ENCODE measurements at regions not wholly inside any gene's neighbourhood (a gene's known extent, or its start where the extent isn't known, plus 50 kb on each side); places are given as distances from the start of the nearest gene placed in this dataset.

DNA sequence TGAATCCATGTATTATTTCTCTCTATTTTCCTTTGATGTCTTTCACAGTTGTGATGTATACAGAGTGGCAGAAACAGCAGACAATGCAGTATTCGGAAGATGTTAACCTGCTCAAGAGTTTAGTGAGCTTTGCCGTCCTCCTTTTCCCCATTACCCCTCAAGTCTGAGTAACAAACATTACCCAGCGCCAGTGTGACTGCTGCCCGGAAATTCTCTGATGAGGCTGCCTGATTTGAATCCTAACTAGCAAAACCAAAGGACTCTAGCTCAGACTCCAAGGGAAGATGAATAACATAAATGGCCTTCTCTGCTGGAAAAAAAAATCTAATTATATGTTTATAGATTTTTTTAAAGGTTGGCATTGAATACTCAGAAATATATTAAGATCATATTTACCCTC, 247.3 kb upstream of the SOX21 start:
- TF ChIP-seq, protein P1, sequence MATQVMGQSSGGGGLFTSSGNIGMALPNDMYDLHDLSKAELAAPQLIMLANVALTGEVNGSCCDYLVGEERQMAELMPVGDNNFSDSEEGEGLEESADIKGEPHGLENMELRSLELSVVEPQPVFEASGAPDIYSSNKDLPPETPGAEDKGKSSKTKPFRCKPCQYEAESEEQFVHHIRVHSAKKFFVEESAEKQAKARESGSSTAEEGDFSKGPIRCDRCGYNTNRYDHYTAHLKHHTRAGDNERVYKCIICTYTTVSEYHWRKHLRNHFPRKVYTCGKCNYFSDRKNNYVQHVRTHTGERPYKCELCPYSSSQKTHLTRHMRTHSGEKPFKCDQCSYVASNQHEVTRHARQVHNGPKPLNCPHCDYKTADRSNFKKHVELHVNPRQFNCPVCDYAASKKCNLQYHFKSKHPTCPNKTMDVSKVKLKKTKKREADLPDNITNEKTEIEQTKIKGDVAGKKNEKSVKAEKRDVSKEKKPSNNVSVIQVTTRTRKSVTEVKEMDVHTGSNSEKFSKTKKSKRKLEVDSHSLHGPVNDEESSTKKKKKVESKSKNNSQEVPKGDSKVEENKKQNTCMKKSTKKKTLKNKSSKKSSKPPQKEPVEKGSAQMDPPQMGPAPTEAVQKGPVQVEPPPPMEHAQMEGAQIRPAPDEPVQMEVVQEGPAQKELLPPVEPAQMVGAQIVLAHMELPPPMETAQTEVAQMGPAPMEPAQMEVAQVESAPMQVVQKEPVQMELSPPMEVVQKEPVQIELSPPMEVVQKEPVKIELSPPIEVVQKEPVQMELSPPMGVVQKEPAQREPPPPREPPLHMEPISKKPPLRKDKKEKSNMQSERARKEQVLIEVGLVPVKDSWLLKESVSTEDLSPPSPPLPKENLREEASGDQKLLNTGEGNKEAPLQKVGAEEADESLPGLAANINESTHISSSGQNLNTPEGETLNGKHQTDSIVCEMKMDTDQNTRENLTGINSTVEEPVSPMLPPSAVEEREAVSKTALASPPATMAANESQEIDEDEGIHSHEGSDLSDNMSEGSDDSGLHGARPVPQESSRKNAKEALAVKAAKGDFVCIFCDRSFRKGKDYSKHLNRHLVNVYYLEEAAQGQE (IDR thresholded peaks at IDR 0.05; ENCODE audit: insufficient read depth in 1 of 2, low read depth in 2 of 2, low read length in 2 of 2): no peak
- no peak for TF ChIP-seq TAF1 (IDR thresholded peaks at IDR 0.05; ENCODE audit: borderline replicate concordance, insufficient read depth, low read length)
- no peak for TF ChIP-seq FOXP2 (optimal IDR thresholded peaks at IDR 0.05; ENCODE audit: borderline replicate concordance, extremely low read depth, extremely low read length, insufficient read depth)
- TF ChIP-seq POLR2AphosphoS5 (IDR thresholded peaks at IDR 0.05; ENCODE audit: low read depth, low read length): no peak
- no peak for TF ChIP-seq SIN3A (IDR thresholded peaks at IDR 0.05; ENCODE audit: borderline replicate concordance, insufficient read depth, low read length)

DNA sequence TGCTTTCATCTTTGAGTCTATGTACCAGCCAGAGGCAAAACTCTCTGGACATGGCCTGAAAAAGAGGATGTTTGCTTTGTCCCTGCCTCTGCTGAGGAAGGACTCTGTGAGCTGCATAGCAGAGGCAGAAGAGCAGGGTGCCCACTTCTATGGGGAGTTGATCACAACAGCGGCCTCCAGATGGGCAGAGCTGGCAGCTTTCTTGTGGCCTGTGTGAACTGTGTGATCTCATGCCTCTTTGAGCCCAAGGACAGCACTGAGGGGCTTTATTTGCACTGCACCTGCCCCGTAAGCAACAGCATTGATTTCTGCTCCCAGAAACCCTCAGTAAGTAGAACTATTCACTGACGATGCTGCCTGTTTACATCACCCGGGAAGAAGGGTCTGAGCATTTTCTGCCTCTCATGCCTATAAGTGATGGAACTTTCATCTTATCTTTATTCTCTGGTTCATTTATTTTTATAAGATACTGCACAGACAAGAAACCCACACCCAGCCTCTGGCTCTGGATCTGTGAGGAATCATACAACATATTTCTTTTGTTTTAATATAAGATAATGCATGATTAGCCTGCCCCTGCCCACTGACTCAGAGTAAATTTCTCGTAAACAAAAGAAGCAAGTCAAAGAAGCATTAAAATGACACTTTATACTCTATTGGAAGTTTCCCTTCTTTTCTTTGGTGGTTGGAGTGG, 244.2 kb upstream of the SOX21 start:
- TF ChIP-seq POLR2AphosphoS5 (IDR thresholded peaks at IDR 0.05; ENCODE audit: low read depth, low read length) (no peak), TAF1 (IDR thresholded peaks at IDR 0.05; ENCODE audit: borderline replicate concordance, insufficient read depth, low read length) (no peak), FOXP2 (optimal IDR thresholded peaks at IDR 0.05; ENCODE audit: borderline replicate concordance, extremely low read depth, extremely low read length, insufficient read depth) (no peak), SIN3A (IDR thresholded peaks at IDR 0.05; ENCODE audit: borderline replicate concordance, insufficient read depth, low read length) (no peak)
- TF ChIP-seq, protein P1 (IDR thresholded peaks at IDR 0.05; ENCODE audit: insufficient read depth in 1 of 2, low read depth in 2 of 2, low read length in 2 of 2): no peak

DNA sequence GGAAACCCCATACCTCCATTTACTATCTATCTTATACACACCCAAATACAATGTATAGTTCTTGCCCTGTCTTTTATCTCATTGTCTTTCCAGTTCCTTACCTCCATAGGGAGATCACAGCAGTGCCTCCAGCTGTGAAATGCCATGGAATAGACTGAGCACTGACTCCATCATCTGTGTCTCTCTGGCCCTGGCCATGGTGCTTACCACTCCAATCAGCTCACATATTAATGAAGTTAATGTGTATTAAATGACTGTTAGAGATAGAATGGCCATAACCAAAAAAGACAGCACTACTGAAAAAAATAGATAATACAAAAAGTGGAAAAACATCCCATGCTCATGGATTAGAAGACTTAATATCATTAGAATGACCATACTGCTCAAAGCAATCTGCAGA, 240.4 kb upstream of the SOX21 start:
- TF ChIP-seq FOXP2 (optimal IDR thresholded peaks at IDR 0.05; ENCODE audit: borderline replicate concordance, extremely low read depth, extremely low read length, insufficient read depth): no peak
- TF ChIP-seq TAF1 (IDR thresholded peaks at IDR 0.05; ENCODE audit: borderline replicate concordance, insufficient read depth, low read length): no peak
- TF ChIP-seq, protein P1 (IDR thresholded peaks at IDR 0.05; ENCODE audit: insufficient read depth in 1 of 2, low read depth in 2 of 2, low read length in 2 of 2): no peak
- no peak for TF ChIP-seq POLR2AphosphoS5 (IDR thresholded peaks at IDR 0.05; ENCODE audit: low read depth, low read length)
- no peak for TF ChIP-seq SIN3A (IDR thresholded peaks at IDR 0.05; ENCODE audit: borderline replicate concordance, insufficient read depth, low read length)

DNA sequence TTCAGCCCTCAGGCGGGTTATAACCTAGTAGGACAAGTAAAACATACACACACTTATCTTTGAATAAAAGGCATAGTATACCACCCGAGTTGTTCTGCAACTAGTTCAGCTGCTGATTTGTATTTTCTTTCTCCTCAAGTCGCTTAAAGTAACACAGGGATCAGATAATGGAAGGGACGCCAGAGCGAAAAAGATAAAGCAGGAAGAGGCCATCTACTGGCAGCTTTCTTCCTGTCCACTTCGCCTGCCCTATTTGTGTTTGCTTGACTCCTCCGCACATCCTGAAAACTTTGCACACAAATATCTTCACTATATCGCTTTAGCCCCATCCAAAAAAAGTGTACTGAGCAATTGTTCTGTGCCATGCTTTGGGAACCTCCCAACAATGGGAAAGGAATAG, 238.0 kb upstream of the SOX21 start:
- TF ChIP-seq TAF1 (IDR thresholded peaks at IDR 0.05; ENCODE audit: borderline replicate concordance, insufficient read depth, low read length): no peak
- no peak for TF ChIP-seq FOXP2 (optimal IDR thresholded peaks at IDR 0.05; ENCODE audit: borderline replicate concordance, extremely low read depth, extremely low read length, insufficient read depth)
- no peak for TF ChIP-seq SIN3A (IDR thresholded peaks at IDR 0.05; ENCODE audit: borderline replicate concordance, insufficient read depth, low read length)
- TF ChIP-seq POLR2AphosphoS5 (IDR thresholded peaks at IDR 0.05; ENCODE audit: low read depth, low read length): no peak
- TF ChIP-seq, protein P1 (IDR thresholded peaks at IDR 0.05; ENCODE audit: insufficient read depth in 1 of 2, low read depth in 2 of 2, low read length in 2 of 2): no peak
